ENCODE measurements at regions not wholly inside any gene's neighbourhood (a gene's known extent, or its start where the extent isn't known, plus 50 kb on each side); places are given as distances from the start of the nearest gene placed in this dataset.

DNA sequence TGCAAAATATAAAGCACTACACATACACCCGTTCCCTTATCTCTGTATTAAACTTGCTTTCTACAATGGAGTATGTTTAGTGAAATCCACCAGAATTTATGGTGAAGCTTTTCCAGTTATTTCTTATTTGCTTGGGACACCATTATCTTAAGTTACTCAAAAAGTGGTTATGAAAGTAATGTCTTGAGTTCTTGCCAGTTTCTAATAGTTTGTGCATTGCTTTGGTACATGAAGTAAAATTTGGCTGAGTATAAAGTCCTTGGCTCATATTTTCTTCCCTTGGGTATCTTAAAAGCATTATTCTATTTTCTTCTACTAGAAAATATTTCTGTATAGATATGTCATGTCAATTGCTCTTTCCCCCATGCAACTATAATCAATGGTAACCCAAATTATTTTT is 85.2 kb downstream of the POLR1F start:
- Histone ChIP-seq H3K27me3 (no peaks in the 10 kb centered on the region), H3K4me1 (no peaks in the 10 kb centered on the region), H3K4me3 (replicated peaks in 1 of 3) (no peak overlapping the region), H3K9me3 (no peaks in the 10 kb centered on the region), H3K36me3 (no peaks in the 10 kb centered on the region), H3K27ac (no peak overlapping the region)
- no peak for TF ChIP-seq POLR2A (IDR thresholded peaks at IDR 0.05)
- TF ChIP-seq CTCF (IDR thresholded peaks at IDR 0.05): no peak
- DNase-seq: no peak
- intact Hi-C loops (cut with DNase I): no loop called here
- 73 to 92% methylated on average over 1 of the region's 1 CpG for WGBS, 2 donors

GRCh38 chr7:19621740-19622139 is 87.1 kb downstream of the POLR1F start:
- 76 to 80% methylated on average over 2 of the region's 2 CpGs for WGBS, 2 donors
- no peak for DNase-seq
- no peaks in the 10 kb centered on the region for H3K9me3 ChIP-seq
- no peaks in the 10 kb centered on the region for H3K27me3 ChIP-seq
- no peak overlapping the region for H3K27ac ChIP-seq
- H3K4me1 ChIP-seq: no peaks in the 10 kb centered on the region
- intact Hi-C loops (cut with DNase I): no loop called here
- H3K36me3 ChIP-seq: no peaks in the 10 kb centered on the region
- TF ChIP-seq CTCF (IDR thresholded peaks at IDR 0.05) (no peak), POLR2A (IDR thresholded peaks at IDR 0.05) (no peak)
- H3K4me3 ChIP-seq (replicated peaks in 1 of 3): no peak overlapping the region

DNA sequence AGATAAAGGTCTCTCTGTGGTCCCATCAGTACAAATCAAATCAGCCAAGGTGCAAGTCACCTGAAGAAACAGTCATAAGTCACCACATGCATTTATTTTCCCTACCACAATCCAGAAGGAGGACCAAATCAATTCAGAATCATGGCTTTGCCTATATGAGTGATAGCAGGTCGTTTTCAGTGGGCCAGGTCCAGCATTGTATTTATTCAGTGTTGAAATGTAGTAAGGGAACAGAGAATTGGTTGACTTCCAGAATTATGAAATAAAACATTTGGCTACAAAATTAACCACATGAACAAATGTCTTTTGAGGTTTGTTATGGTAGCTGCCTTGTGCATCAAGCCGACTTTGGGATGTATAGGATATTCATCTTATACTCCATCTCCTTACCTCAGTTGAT is 88.4 kb downstream of the POLR1F start:
- no peak for DNase-seq
- Histone ChIP-seq H3K36me3 (no peaks in the 10 kb centered on the region), H3K4me1 (no peaks in the 10 kb centered on the region), H3K27me3 (no peaks in the 10 kb centered on the region), H3K4me3 (replicated peaks in 1 of 3) (no peak overlapping the region), H3K9me3 (no peaks in the 10 kb centered on the region), H3K27ac (no peak overlapping the region)
- intact Hi-C loops (cut with DNase I): no loop called here
- 48 to 52% methylated on average over 2 of the region's 2 CpGs for WGBS, 2 donors
- TF ChIP-seq POLR2A (IDR thresholded peaks at IDR 0.05) (no peak), CTCF (IDR thresholded peaks at IDR 0.05) (no peak)

DNA sequence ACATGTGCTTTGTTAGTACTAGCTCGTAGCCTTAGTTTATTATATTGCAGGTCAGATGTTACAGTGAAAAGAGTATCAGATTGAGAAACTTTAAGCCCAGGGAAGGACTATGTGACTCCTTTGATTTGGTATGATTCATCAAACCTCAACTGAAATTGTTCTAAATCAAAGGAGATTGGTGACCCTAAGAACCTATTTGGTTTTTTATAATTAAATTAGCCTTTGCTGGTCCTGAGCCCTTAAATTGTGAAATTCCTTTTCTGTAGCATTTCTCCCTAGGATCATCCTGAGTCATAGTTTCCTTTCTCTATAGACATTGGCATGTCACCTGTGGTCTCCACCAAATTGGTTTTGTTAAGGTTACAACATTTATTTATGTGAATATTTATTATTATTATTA is 89.7 kb downstream of the POLR1F start:
- H3K27ac ChIP-seq: no peak overlapping the region

GRCh38 chr7:19617901-19618300 is 90.9 kb downstream of the POLR1F start:
- H3K27me3 ChIP-seq: no peaks in the 10 kb centered on the region
- intact Hi-C loops (cut with DNase I): no loop called here
- no peaks in the 10 kb centered on the region for H3K9me3 ChIP-seq
- DNase-seq: no peak
- no peaks in the 10 kb centered on the region for H3K4me1 ChIP-seq
- H3K4me3 ChIP-seq (replicated peaks in 1 of 3): no peak overlapping the region
- 52 to 54% methylated on average over 2 of the region's 2 CpGs for WGBS, 2 donors
- no peaks in the 10 kb centered on the region for H3K36me3 ChIP-seq
- TF ChIP-seq CTCF (IDR thresholded peaks at IDR 0.05) (no peak), POLR2A (IDR thresholded peaks at IDR 0.05) (no peak)
- no peak overlapping the region for H3K27ac ChIP-seq

More for the DNA sequence above, 89.7 kb downstream of the POLR1F start:
- no peaks in the 10 kb centered on the region for H3K9me3 ChIP-seq
- no peaks in the 10 kb centered on the region for H3K36me3 ChIP-seq
- no peaks in the 10 kb centered on the region for H3K4me1 ChIP-seq
- TF ChIP-seq CTCF (IDR thresholded peaks at IDR 0.05) (no peak), POLR2A (IDR thresholded peaks at IDR 0.05) (no peak)
- no peaks in the 10 kb centered on the region for H3K27me3 ChIP-seq
- DNase-seq: no peak
- intact Hi-C loops (cut with DNase I): no loop called here
- 69 to 76% methylated on average over 1 of the region's 1 CpG for WGBS, 2 donors
- H3K4me3 ChIP-seq (replicated peaks in 1 of 3): no peak overlapping the region
